Endothelial cell of umbilical vein (primary cell): ENCODE measurements at regions not wholly inside any gene's neighbourhood (a gene's known extent, or its start where the extent isn't known, plus 50 kb on each side); places are given as distances from the start of the nearest gene placed in this dataset.

Experiments
- BruUV-seq: library from RNA; stranded (reverse); fragments of 400-500 nt; replicated peaks from 2 replicates; lab custom pipeline; 2021; lab: Mats Ljungman, UMichigan
- CTCF ChIA-PET: fragments of 300-600, 350-600 bp; sonication (Branson Sonifier 250); formaldehyde crosslinking; loops from one replicate; lab custom pipeline; 2021; ENCODE audit warnings: antibody characterized with exemption, inconsistent platforms; lab: Charles Lee
- POLR2A ChIA-PET: fragments of 300-600, 350-600 bp; sonication (Branson Sonifier 250); formaldehyde crosslinking; loops from one replicate; lab custom pipeline; 2021; ENCODE audit warnings: antibody characterized with exemption, inconsistent platforms; lab: Charles Lee
- DNase-seq: peaks from one replicate; pipeline ENCODE4 v3.0.0-alpha.2; 2011; ENCODE audit warnings: low read depth, low spot score
- FAIRE-seq: peaks from 2 replicates; lab custom pipeline; 2011; peaks lifted over from hg19 to GRCh38; lab: Jason Lieb, UNC
- H2AFZ ChIP-seq: 2 replicates; pipeline ENCODE4 v1.6.0; 2012; ENCODE audit warnings: low read depth, low read length, control low read depth, inconsistent platforms
- H3K27ac ChIP-seq: 2 replicates; pipeline ENCODE4 v1.5.1; 2011; ENCODE audit warnings: low read depth, mild to moderate bottlenecking, control low read depth, low read length, moderate library complexity; ENCODE audit not compliant: insufficient read depth
- H3K27me3 ChIP-seq, 2 experiments: 2 replicates each; pipeline versions ENCODE4 v1.6.0 to v1.6.1; 2011; ENCODE audit warnings: low read length in 2 of 2, mixed read lengths in 1 of 2; ENCODE audit not compliant: control insufficient read depth in 2 of 2, insufficient read depth in 2 of 2
- H3K36me3 ChIP-seq, 2 experiments: 2 replicates in 1 of 2; 3 replicates in 1 of 2; pipeline ENCODE4 v1.5.1; 2011; ENCODE audit warnings: low read length in 2 of 2, mild to moderate bottlenecking in 1 of 2, moderate library complexity in 1 of 2; ENCODE audit not compliant: control insufficient read depth in 2 of 2, insufficient read depth in 2 of 2; ENCODE audit errors: extremely low read depth in 1 of 2
- H3K4me1 ChIP-seq: 3 replicates; pipeline ENCODE4 v1.5.1; 2011; ENCODE audit warnings: mild to moderate bottlenecking, low read length; ENCODE audit not compliant: control insufficient read depth, insufficient read depth; ENCODE audit errors: extremely low read depth
- H3K4me2 ChIP-seq: 2 replicates; pipeline ENCODE4 v1.6.1; 2011; ENCODE audit warnings: low read length, control low read depth, mixed read lengths; ENCODE audit not compliant: insufficient read depth
- H3K4me3 ChIP-seq, 3 experiments: fragments of 200-600 bp in 1 of 3; sonication (generic), shearing (Covaris generic) in 1 of 3; replicated peaks in 1 of 3; 2 replicates each; pipeline ENCODE4 v1.5.1; 2011 to 2016; ENCODE audit warnings: control low read depth in 3 of 3, low read length in 3 of 3, mild to moderate bottlenecking in 2 of 3, inconsistent platforms in 1 of 3, low read depth in 1 of 3, moderate library complexity in 1 of 3; ENCODE audit not compliant: insufficient read depth in 1 of 3
- H3K79me2 ChIP-seq: 2 replicates; pipeline ENCODE4 v1.6.0; 2012; ENCODE audit warnings: low read length, inconsistent platforms; ENCODE audit not compliant: control insufficient read depth, insufficient read depth
- H3K9ac ChIP-seq: replicated peaks from 2 replicates; pipeline ENCODE3; 2011; ENCODE audit warnings: low read length, control low read depth; ENCODE audit not compliant: insufficient read depth; ENCODE audit errors: extremely low read depth
- H3K9me1 ChIP-seq: replicated peaks from 3 replicates; pipeline ENCODE4 v1.6.0; 2011; ENCODE audit warnings: mild to moderate bottlenecking, low read length; ENCODE audit not compliant: control insufficient read depth, insufficient read depth; ENCODE audit errors: extremely low read depth
- H3K9me3 ChIP-seq: replicated peaks from 2 replicates; pipeline ENCODE4 v1.5.1; 2012; ENCODE audit warnings: low read length, inconsistent platforms; ENCODE audit not compliant: control insufficient read depth, insufficient read depth
- H4K20me1 ChIP-seq: replicated peaks from 2 replicates; pipeline ENCODE3; 2011; ENCODE audit warnings: mild to moderate bottlenecking, low read length; ENCODE audit not compliant: control insufficient read depth, insufficient read depth; ENCODE audit errors: extremely low read depth
- EZH2 ChIP-seq: IDR thresholded peaks from 2 replicates; pipeline ENCODE4 v1.6.1; 2012; ENCODE audit warnings: borderline replicate concordance, low read depth, mild to moderate bottlenecking, moderate library complexity, low read length, inconsistent platforms; ENCODE audit not compliant: severe bottlenecking
- FOS ChIP-seq: IDR thresholded peaks from 2 replicates; pipeline ENCODE4 v1.6.1; 2011; ENCODE audit warnings: mild to moderate bottlenecking, low read length, moderate library complexity, borderline replicate concordance; ENCODE audit not compliant: insufficient read depth
- GATA2 ChIP-seq: IDR thresholded peaks from 2 replicates; pipeline ENCODE4 v1.7.0; 2011; ENCODE audit warnings: low read depth, mild to moderate bottlenecking, moderate library complexity, mixed read lengths, low read length; ENCODE audit not compliant: insufficient read length, insufficient read depth
- JUN ChIP-seq: IDR thresholded peaks from 2 replicates; pipeline ENCODE4 v1.6.1; 2011; ENCODE audit warnings: borderline replicate concordance, low read depth; ENCODE audit not compliant: insufficient read length, insufficient read depth
- MYC ChIP-seq: IDR thresholded peaks from one replicate; pipeline ENCODE4 v1.6.1; 2011; ENCODE audit warnings: mild to moderate bottlenecking, low read depth, low read length
- POLR2A ChIP-seq: IDR thresholded peaks from 2 replicates; pipeline ENCODE4 v1.6.1; 2012; ENCODE audit warnings: low read depth, mild to moderate bottlenecking, control low read depth, low read length
- POLR2AphosphoS5 ChIP-seq: IDR thresholded peaks from 2 replicates; pipeline ENCODE4 v1.6.1; 2012; ENCODE audit warnings: low read depth, mild to moderate bottlenecking, control low read depth, low read length, moderate library complexity; ENCODE audit not compliant: insufficient read depth
- dilution Hi-C: fragments of 300-500 bp; cut with MboI; formaldehyde crosslinking; loops from one replicate; pipeline ENCODE4 v1.15.0; 2019; ENCODE audit warnings: low sequenced_read_pairs; ENCODE audit not compliant: extremely low pct_ligation_motif_present
- intact Hi-C: fragments of 100-400 bp; cut with micrococcal nuclease; formaldehyde crosslinking; loops from one replicate; pipeline ENCODE4 v1.10.0; 2022
- TF ChIP-seq, protein P1 (sequence below), 2 donors: IDR thresholded peaks; 1 replicate in 1 of 2; 2 replicates in 1 of 2; pipeline ENCODE4 v1.5.1; 2011; ENCODE audit warnings: low read length in 2 of 2, mild to moderate bottlenecking in 2 of 2, moderate library complexity in 2 of 2, control low read depth in 1 of 2, inconsistent platforms in 1 of 2, low read depth in 1 of 2; ENCODE audit not compliant: insufficient read depth in 1 of 2; ENCODE audit errors: extremely low read depth in 1 of 2
- TF ChIP-seq, protein P2 (sequence below): IDR thresholded peaks from 2 replicates; pipeline ENCODE4 v1.6.1; 2011; ENCODE audit not compliant: insufficient read depth, insufficient read length

DNA sequence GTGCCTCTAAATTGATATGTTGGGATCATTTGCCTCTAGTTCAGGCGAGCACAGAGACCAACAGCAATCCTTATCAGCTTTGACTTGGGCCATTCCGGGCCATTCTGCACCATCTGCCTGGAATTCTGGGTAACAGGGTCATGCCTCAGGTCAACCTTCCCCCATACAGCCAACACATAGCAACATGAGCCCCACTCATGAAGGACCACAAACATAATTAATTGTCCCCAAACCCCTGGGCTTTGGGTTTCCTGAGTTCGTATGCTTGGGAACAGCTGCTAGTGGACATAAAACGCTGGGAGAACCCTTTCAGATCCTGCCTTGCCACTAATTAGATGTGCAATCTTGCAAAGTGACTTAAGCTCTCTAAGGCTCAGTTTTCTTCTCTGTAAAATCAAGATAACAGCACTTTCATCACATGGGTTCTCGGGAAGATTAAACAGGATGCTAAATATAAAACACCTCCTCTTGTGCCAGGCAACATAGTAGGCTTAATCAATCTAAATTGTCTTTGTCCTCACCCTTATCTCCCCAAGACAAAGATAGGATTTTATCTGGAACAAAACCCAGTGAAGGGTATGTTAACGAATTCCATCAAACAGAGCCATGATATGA lies 426.5 kb downstream of the CD83 start:
- Histone ChIP-seq H3K4me2 (no peak overlapping the region), H3K4me3 (no peak overlapping the region), H3K4me1 (no peaks in the 10 kb centered on the region), H3K27ac (no peak overlapping the region), H4K20me1 (no peaks in the 10 kb centered on the region), H3K9me3 (peaks cover 6% of the 10 kb centered on the region), H3K36me3 (no peaks in the 10 kb centered on the region), H3K27me3 (no peaks in the 10 kb centered on the region), H3K9me1 (no peaks in the 10 kb centered on the region), H2AFZ (no peak overlapping the region), H3K79me2 (no peaks in the 10 kb centered on the region), H3K9ac (no peak overlapping the region)
- BruUV-seq: no TSS peak
- DNase-seq: no peak
- no peak for FAIRE-seq
- CTCF ChIA-PET: no interaction called here
- dilution Hi-C loops (no loop called here), intact Hi-C loops (no loop called here)
- POLR2A ChIA-PET: no interaction called here
- no peak for TF ChIP-seq POLR2A
- TF ChIP-seq, protein P1, sequence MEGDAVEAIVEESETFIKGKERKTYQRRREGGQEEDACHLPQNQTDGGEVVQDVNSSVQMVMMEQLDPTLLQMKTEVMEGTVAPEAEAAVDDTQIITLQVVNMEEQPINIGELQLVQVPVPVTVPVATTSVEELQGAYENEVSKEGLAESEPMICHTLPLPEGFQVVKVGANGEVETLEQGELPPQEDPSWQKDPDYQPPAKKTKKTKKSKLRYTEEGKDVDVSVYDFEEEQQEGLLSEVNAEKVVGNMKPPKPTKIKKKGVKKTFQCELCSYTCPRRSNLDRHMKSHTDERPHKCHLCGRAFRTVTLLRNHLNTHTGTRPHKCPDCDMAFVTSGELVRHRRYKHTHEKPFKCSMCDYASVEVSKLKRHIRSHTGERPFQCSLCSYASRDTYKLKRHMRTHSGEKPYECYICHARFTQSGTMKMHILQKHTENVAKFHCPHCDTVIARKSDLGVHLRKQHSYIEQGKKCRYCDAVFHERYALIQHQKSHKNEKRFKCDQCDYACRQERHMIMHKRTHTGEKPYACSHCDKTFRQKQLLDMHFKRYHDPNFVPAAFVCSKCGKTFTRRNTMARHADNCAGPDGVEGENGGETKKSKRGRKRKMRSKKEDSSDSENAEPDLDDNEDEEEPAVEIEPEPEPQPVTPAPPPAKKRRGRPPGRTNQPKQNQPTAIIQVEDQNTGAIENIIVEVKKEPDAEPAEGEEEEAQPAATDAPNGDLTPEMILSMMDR (IDR thresholded peaks at IDR 0.05; ENCODE audit: extremely low read depth in 1 of 2, insufficient read depth in 1 of 2, low read depth in 1 of 2, low read length in 2 of 2): no peak
- no peak for TF ChIP-seq FOS
- no peak for TF ChIP-seq GATA2

DNA sequence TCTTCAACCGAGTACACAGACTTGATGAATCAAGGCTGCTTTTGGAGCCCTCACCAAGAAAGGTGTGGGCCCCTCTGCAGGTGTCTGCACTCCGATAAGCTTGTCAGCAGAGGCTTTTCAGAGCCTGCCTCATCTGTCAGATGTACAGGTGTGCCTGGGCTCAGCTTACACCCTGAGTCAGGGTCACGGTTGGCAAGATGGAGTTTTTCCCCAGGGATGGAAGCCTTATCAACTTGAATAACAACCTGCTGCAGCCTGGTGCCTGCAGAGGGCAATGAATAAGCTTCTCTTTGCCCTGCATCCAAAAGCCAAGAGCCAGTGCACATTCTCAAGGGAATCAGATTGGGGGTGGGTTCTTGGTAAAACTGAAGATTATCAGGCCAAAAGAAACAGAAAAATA lies 427.1 kb downstream of the CD83 start:
- H3K27ac ChIP-seq: no peak overlapping the region
- TF ChIP-seq JUN (no peak), POLR2A (no peak), MYC (no peak), FOS (no peak), EZH2 (no peak), GATA2 (no peak), POLR2AphosphoS5 (no peak)
- TF ChIP-seq, protein P2, sequence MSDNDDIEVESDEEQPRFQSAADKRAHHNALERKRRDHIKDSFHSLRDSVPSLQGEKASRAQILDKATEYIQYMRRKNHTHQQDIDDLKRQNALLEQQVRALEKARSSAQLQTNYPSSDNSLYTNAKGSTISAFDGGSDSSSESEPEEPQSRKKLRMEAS: no peak
- TF ChIP-seq, protein P1 (IDR thresholded peaks at IDR 0.05; ENCODE audit: extremely low read depth in 1 of 2, insufficient read depth in 1 of 2, low read depth in 1 of 2, low read length in 2 of 2): no peak
- intact Hi-C loops (no loop called here), dilution Hi-C loops (no loop called here)
- H3K4me3 ChIP-seq: no peak overlapping the region
- ChIA-PET POLR2A (no interaction called here), CTCF (no interaction called here)
- H3K4me1 ChIP-seq: no peaks in the 10 kb centered on the region
- DNase-seq (no peak), FAIRE-seq (no peak)
- H3K4me2 ChIP-seq: no peak overlapping the region
- no peaks in the 10 kb centered on the region for H3K79me2 ChIP-seq
- H2AFZ ChIP-seq: no peak overlapping the region
- no peaks in the 10 kb centered on the region for H3K27me3 ChIP-seq
- BruUV-seq: no TSS peak
- H3K9me1 ChIP-seq: no peaks in the 10 kb centered on the region
- H3K9ac ChIP-seq: no peak overlapping the region
- H3K36me3 ChIP-seq: no peaks in the 10 kb centered on the region
- H4K20me1 ChIP-seq: no peaks in the 10 kb centered on the region
- H3K9me3 ChIP-seq: peaks cover 6% of the 10 kb centered on the region
